Ishikawa (cell line): ENCODE measurements at regions not wholly inside any gene's neighbourhood (a gene's known extent, or its start where the extent isn't known, plus 50 kb on each side); places are given as distances from the start of the nearest gene placed in this dataset.

Source experiments
- CEBPB ChIP-seq: IDR thresholded peaks from 2 replicates; pipeline ENCODE4 v1.6.1; 2012
- RAD21 ChIP-seq: IDR thresholded peaks from 2 replicates; pipeline ENCODE4 v1.6.1; 2012; ENCODE audit warnings: low read depth
- REST ChIP-seq: IDR thresholded peaks from 2 replicates; pipeline ENCODE4 v1.6.1; 2012; ENCODE audit warnings: low read depth, mild to moderate bottlenecking
- TEAD4 ChIP-seq: IDR thresholded peaks from 2 replicates; pipeline ENCODE4 v1.6.1; 2012

GRCh38 chr20:50295345-50295744 lies 104.7 kb downstream of the CEBPB start:
- no peak for TF ChIP-seq CEBPB
- TF ChIP-seq RAD21 = no peak
- TF ChIP-seq REST = no peak
- TF ChIP-seq TEAD4 = no peak
